GM12874 (cell line): ENCODE measurements at regions not wholly inside any gene's neighbourhood (a gene's known extent, or its start where the extent isn't known, plus 50 kb on each side); places are given as distances from the start of the nearest gene placed in this dataset.

Experiments used
- CTCF ChIP-seq: IDR thresholded peaks from 2 replicates; pipeline ENCODE4 v1.5.1; 2011; ENCODE audit warnings: low read depth, mild to moderate bottlenecking, control low read depth, low read length, moderate library complexity; ENCODE audit not compliant: insufficient read depth

- no peak for TF ChIP-seq CTCF
Measured at GRCh38 chr15:94154255-94154654, 77.1 kb upstream of the MCTP2 start.

- TF ChIP-seq CTCF: no peak
Measured at GRCh38 chr15:94145046-94145445, 86.3 kb upstream of the MCTP2 start.

- TF ChIP-seq CTCF: no peak
Measured at GRCh38 chr15:94141802-94142201, 89.6 kb upstream of the MCTP2 start.

GRCh38 chr15:94135486-94136147 lies 95.7 kb upstream of the MCTP2 start:
- no peak for TF ChIP-seq CTCF

GRCh38 chr15:94131875-94132274 lies 99.5 kb upstream of the MCTP2 start:
- TF ChIP-seq CTCF: no peak

- TF ChIP-seq CTCF: no peak
Measured at GRCh38 chr15:94130504-94130903, 100.9 kb upstream of the MCTP2 start.

GRCh38 chr15:94127006-94127405 lies 104.4 kb upstream of the MCTP2 start:
- TF ChIP-seq CTCF: no peak
